Fibroblast of lung (primary cell): ENCODE measurements at regions not wholly inside any gene's neighbourhood (a gene's known extent, or its start where the extent isn't known, plus 50 kb on each side); places are given as distances from the start of the nearest gene placed in this dataset.

Source experiments
- EZH2 ChIP-seq: IDR thresholded peaks from 2 replicates; pipeline ENCODE4 v1.5.1; 2012; ENCODE audit warnings: low read length, control low read depth, mild to moderate bottlenecking; ENCODE audit errors: missing control alignments
- TF ChIP-seq, protein P1 (sequence below), 2 donors: IDR thresholded peaks in 1 of 2; conservative IDR thresholded peaks in 1 of 2; 1 replicate in 1 of 2; 2 replicates in 1 of 2; pipeline ENCODE4 v1.5.1; 2011 to 2012; ENCODE audit warnings: low read length in 2 of 2, control low read depth in 1 of 2, inconsistent platforms in 1 of 2, low read depth in 1 of 2, mild to moderate bottlenecking in 1 of 2

- TF ChIP-seq, protein P1, sequence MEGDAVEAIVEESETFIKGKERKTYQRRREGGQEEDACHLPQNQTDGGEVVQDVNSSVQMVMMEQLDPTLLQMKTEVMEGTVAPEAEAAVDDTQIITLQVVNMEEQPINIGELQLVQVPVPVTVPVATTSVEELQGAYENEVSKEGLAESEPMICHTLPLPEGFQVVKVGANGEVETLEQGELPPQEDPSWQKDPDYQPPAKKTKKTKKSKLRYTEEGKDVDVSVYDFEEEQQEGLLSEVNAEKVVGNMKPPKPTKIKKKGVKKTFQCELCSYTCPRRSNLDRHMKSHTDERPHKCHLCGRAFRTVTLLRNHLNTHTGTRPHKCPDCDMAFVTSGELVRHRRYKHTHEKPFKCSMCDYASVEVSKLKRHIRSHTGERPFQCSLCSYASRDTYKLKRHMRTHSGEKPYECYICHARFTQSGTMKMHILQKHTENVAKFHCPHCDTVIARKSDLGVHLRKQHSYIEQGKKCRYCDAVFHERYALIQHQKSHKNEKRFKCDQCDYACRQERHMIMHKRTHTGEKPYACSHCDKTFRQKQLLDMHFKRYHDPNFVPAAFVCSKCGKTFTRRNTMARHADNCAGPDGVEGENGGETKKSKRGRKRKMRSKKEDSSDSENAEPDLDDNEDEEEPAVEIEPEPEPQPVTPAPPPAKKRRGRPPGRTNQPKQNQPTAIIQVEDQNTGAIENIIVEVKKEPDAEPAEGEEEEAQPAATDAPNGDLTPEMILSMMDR (conservative IDR thresholded peaks at IDR 0.05 in 1 of 2, IDR thresholded peaks at IDR 0.05 in 1 of 2; ENCODE audit: low read depth in 1 of 2, low read length in 2 of 2): no peak
- TF ChIP-seq EZH2: no peak
Measured at GRCh38 chr16:60979119-60979518, 1057.1 kb downstream of the CDH8 start.
